Stimulated activated naive CD4-positive, alpha-beta T cell treated with Interleukin-2 at 50 U/mL for 16 hours (primary cell): ENCODE measurements at regions not wholly inside any gene's neighbourhood (a gene's known extent, or its start where the extent isn't known, plus 50 kb on each side); places are given as distances from the start of the nearest gene placed in this dataset.

Source experiments
- DNase-seq: peaks from one replicate; lab custom pipeline; 2025; lab: John Stamatoyannopoulos, UW

- no peak for DNase-seq
These were observed 109.9 kb upstream of the TIAM2 start for GRCh38 chr6:154885214-154885613.

- no peak for DNase-seq
These were observed 109.1 kb upstream of the TIAM2 start for GRCh38 chr6:154886016-154886415.

GRCh38 chr6:154886471-154886870, 108.6 kb upstream of the TIAM2 start:
- DNase-seq: no peak

- DNase-seq: no peak
These were observed 108.1 kb upstream of the TIAM2 start for GRCh38 chr6:154887051-154887450.

- DNase-seq: no peak
These were observed 106.5 kb upstream of the TIAM2 start for GRCh38 chr6:154888421-154889295.

GRCh38 chr6:154890874-154891273, 104.2 kb upstream of the TIAM2 start:
- no peak for DNase-seq

- DNase-seq: no peak
These were observed 103.2 kb upstream of the TIAM2 start for GRCh38 chr6:154891901-154892300.

- no peak for DNase-seq
These were observed 101.2 kb upstream of the TIAM2 start for GRCh38 chr6:154893917-154894316.

GRCh38 chr6:154894902-154895301, 100.2 kb upstream of the TIAM2 start:
- no peak for DNase-seq

- no peak for DNase-seq
These were observed 99.3 kb upstream of the TIAM2 start for GRCh38 chr6:154895841-154896240.

GRCh38 chr6:154898821-154899220, 96.3 kb upstream of the TIAM2 start:
- DNase-seq: no peak

GRCh38 chr6:154899824-154900463, 95.2 kb upstream of the TIAM2 start:
- DNase-seq: no peak

- DNase-seq: no peak
These were observed 93.1 kb upstream of the TIAM2 start for GRCh38 chr6:154901876-154902552.

GRCh38 chr6:154907291-154907690, 87.8 kb upstream of the TIAM2 start:
- DNase-seq: no peak

- no peak for DNase-seq
These were observed 86.4 kb upstream of the TIAM2 start for GRCh38 chr6:154908723-154909122.

- no peak for DNase-seq
These were observed 85.8 kb upstream of the TIAM2 start for GRCh38 chr6:154909311-154909710.

- DNase-seq: no peak
These were observed 85.3 kb upstream of the TIAM2 start for GRCh38 chr6:154909821-154910220.

GRCh38 chr6:154914288-154914687, 80.8 kb upstream of the TIAM2 start:
- DNase-seq: no peak

- no peak for DNase-seq
These were observed 78.3 kb upstream of the TIAM2 start for GRCh38 chr6:154916857-154917256.

GRCh38 chr6:154917941-154918340, 77.2 kb upstream of the TIAM2 start:
- no peak for DNase-seq

GRCh38 chr6:154919806-154920205, 75.3 kb upstream of the TIAM2 start:
- no peak for DNase-seq

GRCh38 chr6:154920495-154921200, 74.5 kb upstream of the TIAM2 start:
- no peak for DNase-seq
